GM10248 (cell line): ENCODE measurements at regions not wholly inside any gene's neighbourhood (a gene's known extent, or its start where the extent isn't known, plus 50 kb on each side); places are given as distances from the start of the nearest gene placed in this dataset.

Experiments used
- CTCF ChIA-PET: fragments of 300-600 bp; sonication (Branson Sonifier 250); formaldehyde crosslinking; extraction: SDS; loops from one replicate; lab custom pipeline; 2021; ENCODE audit warnings: antibody characterized with exemption; lab: Yijun Ruan, JAX
- POLR2A ChIA-PET: fragments of 350-650 bp; sonication (Branson Sonifier 250); formaldehyde crosslinking; extraction: SDS; loops from one replicate; lab custom pipeline; 2020; ENCODE audit warnings: antibody characterized with exemption; lab: Yijun Ruan, JAX
- DNase-seq: peaks from one replicate; pipeline ENCODE4 v3.0.0; 2012; ENCODE audit errors: extremely low spot score
- CTCF ChIP-seq: IDR thresholded peaks from 2 replicates; pipeline ENCODE4 v1.5.1; 2012; ENCODE audit warnings: mild to moderate bottlenecking, low read depth; ENCODE audit errors: extremely low read depth, missing control alignments, control extremely low read depth

GRCh38 chrX:39739585-39739984 lies 358.2 kb downstream of the BCOR start:
- CTCF ChIA-PET: no interaction called here
- no peak for TF ChIP-seq CTCF
- POLR2A ChIA-PET: no interaction called here
- DNase-seq: no peak

GRCh38 chrX:39740078-39740477 lies 357.7 kb downstream of the BCOR start:
- ChIA-PET CTCF (interaction anchor here (1.3 kb wide), 1 partner anchor 9 kb away, joined by 4 read pairs; no protein-coding TSS in a partner anchor), POLR2A (no interaction called here)
- TF ChIP-seq CTCF: no peak
- DNase-seq: no peak

- POLR2A ChIA-PET: no interaction called here
- no peak for TF ChIP-seq CTCF
- DNase-seq: no peak
- CTCF ChIA-PET: no interaction called here
These were observed 355.9 kb downstream of the BCOR start for GRCh38 chrX:39741904-39742303.

- TF ChIP-seq CTCF: no peak
- ChIA-PET POLR2A (no interaction called here), CTCF (no interaction called here)
- no peak for DNase-seq
These were observed 351.9 kb downstream of the BCOR start for GRCh38 chrX:39745818-39746217.

GRCh38 chrX:39749135-39749534 lies 348.6 kb downstream of the BCOR start:
- no peak for TF ChIP-seq CTCF
- ChIA-PET POLR2A (no interaction called here), CTCF (interaction anchor here (1.1 kb wide), 1 partner anchor 18 kb away, joined by 3 read pairs; no protein-coding TSS in a partner anchor)
- no peak for DNase-seq

GRCh38 chrX:39749728-39750127 lies 348.0 kb downstream of the BCOR start:
- POLR2A ChIA-PET: no interaction called here
- no peak for TF ChIP-seq CTCF
- DNase-seq: no peak
- CTCF ChIA-PET: interaction anchor here (1.1 kb wide), 1 partner anchor 19 kb away, joined by 3 read pairs; no protein-coding TSS in a partner anchor
